NCI-H1436 treated with DMSO at 0.1 percent for 48 hours (cell line): ENCODE measurements at regions not wholly inside any gene's neighbourhood (a gene's known extent, or its start where the extent isn't known, plus 50 kb on each side); places are given as distances from the start of the nearest gene placed in this dataset.

Source experiments
- DNase-seq: peaks from one replicate; lab custom pipeline; 2025; lab: John Stamatoyannopoulos, UW

GRCh38 chr5:163357636-163358035 is 79.8 kb upstream of the CCNG1 start:
- DNase-seq: no peak

- no peak for DNase-seq
Observed at GRCh38 chr5:163360656-163361055, 76.7 kb upstream of the CCNG1 start.

DNA sequence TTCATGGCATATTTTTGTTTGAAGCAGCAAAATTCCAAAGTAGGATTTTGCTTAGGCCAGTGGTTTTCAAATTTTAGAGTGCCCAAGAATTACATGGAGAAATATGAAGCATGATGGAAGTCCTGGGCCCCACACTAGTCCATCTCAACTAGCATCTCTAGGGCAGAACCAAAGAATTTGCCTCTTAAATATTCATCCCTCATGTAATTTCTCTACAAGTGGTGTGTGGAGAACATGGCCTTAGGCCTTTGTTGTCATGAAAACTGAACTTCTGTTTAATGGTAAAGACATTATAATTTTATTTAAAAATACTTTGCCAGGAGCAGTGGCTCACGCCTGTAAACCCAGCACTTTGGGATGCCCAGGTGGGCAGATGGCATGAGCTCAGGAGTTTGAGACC is 75.9 kb upstream of the CCNG1 start:
- no peak for DNase-seq

GRCh38 chr5:163362840-163363371 is 74.5 kb upstream of the CCNG1 start:
- DNase-seq: peak; percentile 78

GRCh38 chr5:163363389-163363788 is 74.0 kb upstream of the CCNG1 start:
- DNase-seq: no peak

- DNase-seq: no peak
Observed at GRCh38 chr5:163366757-163367156, 70.6 kb upstream of the CCNG1 start.

DNA sequence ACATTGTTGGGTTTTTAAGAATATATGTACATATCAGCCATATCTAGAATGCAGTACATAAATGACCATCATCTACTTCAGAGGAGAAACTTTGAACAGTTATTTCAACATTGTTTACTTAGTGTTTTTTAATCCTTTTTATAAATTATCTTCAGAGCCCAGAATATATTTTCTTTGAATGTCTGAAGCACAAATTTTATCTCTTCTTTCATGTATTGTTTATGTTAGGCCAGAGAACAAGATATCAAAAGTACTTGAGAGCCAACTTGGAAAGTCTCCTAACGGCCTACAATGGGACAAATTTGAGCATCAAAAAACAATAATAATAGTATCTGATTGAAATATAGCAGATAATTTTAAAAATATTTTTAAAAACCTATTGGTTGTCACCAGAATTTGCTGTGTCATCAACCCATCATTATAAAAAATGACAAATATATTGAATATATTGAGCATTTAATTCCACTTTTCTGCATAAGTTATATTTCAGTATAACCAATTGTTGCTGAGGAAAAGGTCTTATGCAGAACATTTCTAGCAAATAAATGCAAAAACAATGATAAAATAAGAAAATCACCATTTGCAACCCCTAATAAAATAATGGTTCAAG is 67.5 kb upstream of the CCNG1 start:
- DNase-seq: no peak

GRCh38 chr5:163373436-163374084 is 63.8 kb upstream of the CCNG1 start:
- DNase-seq: no peak

DNA sequence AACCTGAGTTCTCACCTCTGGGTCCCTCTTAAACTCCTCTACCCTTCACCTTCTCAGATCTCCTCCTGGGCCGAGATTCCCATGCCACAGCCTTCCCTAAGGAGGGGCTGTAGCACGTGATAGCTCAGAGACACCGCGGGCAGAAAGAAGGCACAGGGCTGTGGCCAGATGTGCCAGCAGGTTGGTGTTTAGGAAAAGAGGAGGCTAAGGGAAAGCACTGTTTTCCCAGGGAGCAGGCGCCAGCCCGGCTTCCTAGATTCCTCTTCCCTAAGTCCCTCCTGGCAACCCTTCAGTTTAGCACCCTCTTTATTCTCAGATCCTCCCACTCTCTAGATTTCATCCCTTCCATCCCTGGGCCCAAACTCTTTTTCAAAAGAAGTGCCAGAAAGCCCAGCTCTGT is 59.4 kb upstream of the CCNG1 start:
- DNase-seq: no peak

GRCh38 chr5:163379298-163380155 is 57.9 kb upstream of the CCNG1 start:
- DNase-seq: no peak

- DNase-seq: no peak
Observed at GRCh38 chr5:163381832-163382231, 55.6 kb upstream of the CCNG1 start.

DNA sequence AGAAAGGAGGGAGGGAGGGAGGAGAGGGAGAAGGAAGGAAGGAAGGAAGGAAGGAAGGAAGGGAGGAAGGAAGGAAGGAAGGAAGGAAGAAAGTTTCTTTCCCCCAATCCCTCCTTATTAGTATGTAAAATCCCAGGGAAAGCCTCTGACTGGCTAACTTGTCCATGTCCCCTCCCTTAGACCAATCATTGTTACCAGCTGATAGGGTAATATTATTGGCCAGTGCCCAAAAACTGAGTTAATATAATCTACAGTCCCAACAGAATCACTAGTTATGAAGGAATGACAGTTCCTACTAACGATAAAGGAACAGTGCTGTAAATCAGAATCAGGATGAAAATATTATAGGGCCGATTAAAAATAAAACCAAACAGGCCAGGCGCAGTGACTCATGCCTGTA is 53.6 kb upstream of the CCNG1 start:
- DNase-seq: no peak

DNA sequence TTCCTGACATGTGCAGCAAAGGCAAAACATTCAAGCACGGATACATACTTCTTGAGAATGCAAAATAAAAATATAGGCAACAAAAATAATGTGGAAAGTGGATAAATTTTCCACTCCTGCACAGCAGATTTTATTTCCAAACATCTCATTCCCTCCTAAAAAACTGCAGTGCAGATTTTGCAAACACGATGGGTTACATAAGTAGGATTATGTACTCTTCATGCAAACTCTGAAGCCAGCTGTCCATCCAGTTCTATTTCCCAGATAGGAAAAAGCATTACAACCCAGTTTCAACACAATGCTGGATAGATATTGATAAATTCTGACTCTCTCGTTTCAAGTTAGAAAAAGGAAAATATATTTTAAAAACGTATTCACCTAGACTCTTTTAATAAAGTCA is 52.7 kb upstream of the CCNG1 start:
- DNase-seq: no peak

DNA sequence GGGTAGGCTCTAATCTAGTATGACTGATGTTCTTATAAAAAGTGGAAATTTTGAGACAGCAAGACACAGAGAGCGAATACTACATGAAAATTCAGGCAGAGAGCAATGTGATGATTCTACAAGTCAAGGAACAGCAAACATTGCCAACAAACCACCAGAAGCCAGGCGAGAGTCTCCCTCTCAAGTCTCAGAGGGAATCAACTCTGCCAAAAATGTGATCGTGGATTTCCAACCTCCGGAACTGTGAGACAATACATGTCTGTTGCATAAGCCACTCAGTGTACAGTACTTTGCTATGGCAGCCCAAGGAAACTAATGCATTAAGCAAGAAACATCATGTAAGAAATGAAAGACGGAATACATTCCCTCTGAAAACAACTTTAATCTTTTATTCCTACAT is 52.1 kb upstream of the CCNG1 start:
- no peak for DNase-seq

DNA sequence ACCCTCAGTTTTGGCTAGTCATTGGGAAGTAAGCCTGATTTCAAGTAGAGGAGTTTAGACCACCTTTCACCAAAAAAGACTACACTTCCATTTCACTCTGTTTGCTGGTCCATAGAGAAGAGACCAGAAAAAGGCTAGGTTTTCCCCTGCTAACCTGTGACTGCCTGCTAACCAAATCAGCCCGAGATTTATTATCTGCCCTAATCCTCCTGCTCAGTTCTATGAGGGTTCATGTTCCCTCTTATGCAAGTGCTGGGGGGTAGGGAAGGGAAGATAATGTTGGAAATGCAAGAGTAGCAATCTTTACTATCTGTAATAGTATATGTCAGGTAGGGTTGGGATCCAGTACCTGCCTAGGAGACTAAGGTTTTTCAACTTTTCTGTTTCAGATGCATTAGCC is 51.6 kb upstream of the CCNG1 start:
- DNase-seq: no peak

DNA sequence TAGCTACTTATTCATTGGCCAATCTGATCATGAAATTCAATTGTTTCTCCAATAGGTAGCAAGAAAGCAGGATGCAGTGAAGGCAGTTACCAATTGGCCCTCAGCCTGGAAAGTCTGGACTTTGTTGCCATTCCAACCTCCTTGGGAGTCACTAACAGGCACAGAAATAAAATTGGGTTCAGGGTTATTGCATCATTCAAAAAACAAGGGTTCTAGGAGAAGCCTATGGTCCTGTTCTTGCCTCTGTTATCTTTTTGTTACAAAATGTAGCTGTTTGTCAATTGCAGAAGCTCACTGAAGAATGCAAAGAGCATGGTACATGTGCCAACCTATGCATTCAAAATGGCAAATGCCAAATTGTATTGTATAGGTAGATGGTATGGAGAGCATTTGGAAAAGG is 51.0 kb upstream of the CCNG1 start:
- no peak for DNase-seq

- no peak for DNase-seq
Observed at GRCh38 chr5:163387589-163388343, 49.6 kb upstream of the CCNG1 start.
